ENCODE measurements at regions not wholly inside any gene's neighbourhood (a gene's known extent, or its start where the extent isn't known, plus 50 kb on each side); places are given as distances from the start of the nearest gene placed in this dataset.
A peak's percentile ranks its signal among the peaks of the same experiment; 100 is the strongest.

DNA sequence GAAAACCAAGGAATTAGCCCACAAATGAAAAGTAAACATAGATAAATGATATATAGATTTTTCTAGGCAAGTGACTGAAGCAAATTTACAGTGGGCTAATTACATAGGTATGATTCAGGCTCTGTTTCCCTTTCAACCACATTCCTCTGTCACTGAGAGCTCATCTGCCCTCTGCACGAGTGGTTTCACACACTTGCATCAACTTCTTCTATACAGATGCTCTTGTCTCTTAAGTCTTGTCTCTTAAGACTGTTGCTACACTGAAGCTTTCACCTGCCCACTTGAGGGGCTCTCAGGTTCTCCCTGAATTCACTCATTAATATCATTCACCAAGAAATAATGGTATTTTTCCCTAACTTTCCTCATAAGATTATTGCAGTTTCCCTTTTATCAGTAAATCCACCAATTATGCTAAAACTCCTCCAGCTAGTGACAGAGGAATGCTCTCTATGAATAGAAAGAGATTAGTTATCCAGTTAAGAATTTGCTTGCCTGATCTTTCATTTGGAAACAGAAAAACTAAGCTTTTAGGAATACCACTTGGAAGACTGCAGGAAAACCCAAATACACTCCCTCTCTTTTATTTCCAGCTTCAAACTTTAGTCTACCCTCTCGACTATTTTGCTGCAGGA lies 95.7 kb downstream of the ELAPOR2 start:
- ChIA-PET CTCF (no interaction called here), RAD21 (ENCODE audit: low non-redundant PET in 1 of 2, low total read pairs in 2 of 2, uncharacterized antibody in 2 of 2, unreplicated experiment in 2 of 2) (no interaction called here), POLR2A (no interaction called here)
- Histone ChIP-seq H3K36me3 (ENCODE audit: control insufficient read depth in 1 of 2, insufficient read depth in 2 of 2, low read length in 2 of 2) (no peaks in the 10 kb centered on the region), H4K20me1 (ENCODE audit: insufficient read depth) (no peaks in the 10 kb centered on the region), H2AFZ (ENCODE audit: low read depth, low read length, poor library complexity, severe bottlenecking) (no peak overlapping the region), H3K9me2 (ENCODE audit: insufficient read depth) (no peaks in the 10 kb centered on the region), H3K79me2 (ENCODE audit: insufficient read depth, low read length) (peaks cover 6% of the 10 kb centered on the region; the same call in 1 of the 2 replicates), H3K4me3 (replicated peaks in 1 of 2; ENCODE audit: low read depth in 1 of 2, low read length in 2 of 2) (no peak overlapping the region), H3K4me1 (ENCODE audit: control insufficient read depth in 1 of 2, insufficient read depth in 2 of 2, low read length in 2 of 2) (no peaks in the 10 kb centered on the region), H3K27me3 (ENCODE audit: insufficient read depth, low read length) (no peaks in the 10 kb centered on the region), H3K27ac (ENCODE audit: low read depth, low read length) (no peak overlapping the region), H3K9ac (ENCODE audit: low read length) (no peak overlapping the region), H3K4me2 (ENCODE audit: low read length) (no peak overlapping the region), H3K9me3 (ENCODE audit: control insufficient read depth in 1 of 2, insufficient read depth in 1 of 2, low read depth in 1 of 2, low read length in 2 of 2) (no peaks in the 10 kb centered on the region)
- intact Hi-C loops (cut with micrococcal nuclease) = no loop called here
- BruUV-seq (replicated peaks) = TSS peak; percentile 23
- no peak for ATAC-seq
- DNase-seq (ENCODE audit: low read depth, low spot score) = no peak
- no peak for TF ChIP-seq FOSL1 (IDR thresholded peaks at IDR 0.05; ENCODE audit: low read depth)
- TF ChIP-seq JUND (IDR thresholded peaks at IDR 0.05) = no peak
- TF ChIP-seq CBX3 (IDR thresholded peaks at IDR 0.05; ENCODE audit: low read depth) = no peak
- peak; percentile 44; the same call in 1 of the 2 replicates for TF ChIP-seq CEBPB (IDR thresholded peaks at IDR 0.05; ENCODE audit: low read depth)
- TF ChIP-seq ATF3 (IDR thresholded peaks at IDR 0.05) = no peak
- TF ChIP-seq, protein P1, sequence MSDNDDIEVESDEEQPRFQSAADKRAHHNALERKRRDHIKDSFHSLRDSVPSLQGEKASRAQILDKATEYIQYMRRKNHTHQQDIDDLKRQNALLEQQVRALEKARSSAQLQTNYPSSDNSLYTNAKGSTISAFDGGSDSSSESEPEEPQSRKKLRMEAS (IDR thresholded peaks at IDR 0.05) = no peak
- TF ChIP-seq ELF1 (IDR thresholded peaks at IDR 0.05; ENCODE audit: borderline replicate concordance, low read depth) = no peak

- Histone ChIP-seq H3K27me3 (ENCODE audit: insufficient read depth, low read length) (no peaks in the 10 kb centered on the region), H4K20me1 (ENCODE audit: insufficient read depth) (no peaks in the 10 kb centered on the region), H3K36me3 (ENCODE audit: control insufficient read depth in 1 of 2, insufficient read depth in 2 of 2, low read length in 2 of 2) (no peaks in the 10 kb centered on the region), H3K27ac (ENCODE audit: low read depth, low read length) (no peak overlapping the region), H3K9me2 (ENCODE audit: insufficient read depth) (no peaks in the 10 kb centered on the region), H3K9me3 (ENCODE audit: control insufficient read depth in 1 of 2, insufficient read depth in 1 of 2, low read depth in 1 of 2, low read length in 2 of 2) (no peaks in the 10 kb centered on the region), H3K4me3 (replicated peaks in 1 of 2; ENCODE audit: low read depth in 1 of 2, low read length in 2 of 2) (no peak overlapping the region), H3K9ac (ENCODE audit: low read length) (no peak overlapping the region), H3K4me1 (ENCODE audit: control insufficient read depth in 1 of 2, insufficient read depth in 2 of 2, low read length in 2 of 2) (no peaks in the 10 kb centered on the region), H2AFZ (ENCODE audit: low read depth, low read length, poor library complexity, severe bottlenecking) (no peak overlapping the region), H3K79me2 (ENCODE audit: insufficient read depth, low read length) (peaks cover 6% of the 10 kb centered on the region; the same call in 1 of the 2 replicates), H3K4me2 (ENCODE audit: low read length) (no peak overlapping the region)
- RAD21 ChIA-PET (ENCODE audit: low non-redundant PET in 1 of 2, low total read pairs in 2 of 2, uncharacterized antibody in 2 of 2, unreplicated experiment in 2 of 2) = no interaction called here
- DNase-seq (ENCODE audit: low read depth, low spot score) (no peak), ATAC-seq (no peak)
- CTCF ChIA-PET = no interaction called here
- POLR2A ChIA-PET = no interaction called here
- intact Hi-C loops (cut with micrococcal nuclease) = no loop called here
- no peak for TF ChIP-seq CEBPB (IDR thresholded peaks at IDR 0.05; ENCODE audit: low read depth)
- TF ChIP-seq ZFX (IDR thresholded peaks at IDR 0.05) = no peak
- TF ChIP-seq RAD21 (IDR thresholded peaks at IDR 0.05; ENCODE audit: low read depth) = no peak
- no peak for TF ChIP-seq ATF3 (IDR thresholded peaks at IDR 0.05)
- TF ChIP-seq TCF7L2 (IDR thresholded peaks at IDR 0.05; ENCODE audit: borderline replicate concordance, extremely low read depth, insufficient read depth, insufficient read length) = no peak
- no peak for TF ChIP-seq EGR1 (IDR thresholded peaks at IDR 0.05; ENCODE audit: low read depth)
- no peak for TF ChIP-seq POLR2A (IDR thresholded peaks at IDR 0.05; ENCODE audit: borderline replicate concordance, extremely low read depth, insufficient read depth, insufficient read length)
- TF ChIP-seq, protein P1 (IDR thresholded peaks at IDR 0.05) = no peak
- TF ChIP-seq ELF1 (IDR thresholded peaks at IDR 0.05; ENCODE audit: borderline replicate concordance, low read depth) = no peak
- TF ChIP-seq SRF (IDR thresholded peaks at IDR 0.05; ENCODE audit: low read depth) = no peak
- TF ChIP-seq YY1 (IDR thresholded peaks at IDR 0.05; ENCODE audit: extremely low read depth, insufficient replicate concordance, low read depth, low read length) = no peak
- TF ChIP-seq, protein P2, sequence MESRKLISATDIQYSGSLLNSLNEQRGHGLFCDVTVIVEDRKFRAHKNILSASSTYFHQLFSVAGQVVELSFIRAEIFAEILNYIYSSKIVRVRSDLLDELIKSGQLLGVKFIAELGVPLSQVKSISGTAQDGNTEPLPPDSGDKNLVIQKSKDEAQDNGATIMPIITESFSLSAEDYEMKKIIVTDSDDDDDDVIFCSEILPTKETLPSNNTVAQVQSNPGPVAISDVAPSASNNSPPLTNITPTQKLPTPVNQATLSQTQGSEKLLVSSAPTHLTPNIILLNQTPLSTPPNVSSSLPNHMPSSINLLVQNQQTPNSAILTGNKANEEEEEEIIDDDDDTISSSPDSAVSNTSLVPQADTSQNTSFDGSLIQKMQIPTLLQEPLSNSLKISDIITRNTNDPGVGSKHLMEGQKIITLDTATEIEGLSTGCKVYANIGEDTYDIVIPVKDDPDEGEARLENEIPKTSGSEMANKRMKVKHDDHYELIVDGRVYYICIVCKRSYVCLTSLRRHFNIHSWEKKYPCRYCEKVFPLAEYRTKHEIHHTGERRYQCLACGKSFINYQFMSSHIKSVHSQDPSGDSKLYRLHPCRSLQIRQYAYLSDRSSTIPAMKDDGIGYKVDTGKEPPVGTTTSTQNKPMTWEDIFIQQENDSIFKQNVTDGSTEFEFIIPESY (IDR thresholded peaks at IDR 0.05; ENCODE audit: extremely low read depth, insufficient replicate concordance, low read length) = no peak
- no peak for TF ChIP-seq EZH2 (IDR thresholded peaks at IDR 0.05)
- TF ChIP-seq ZNF274 (IDR thresholded peaks at IDR 0.05; ENCODE audit: low read depth, low read length) = no peak
- no peak for TF ChIP-seq SIN3A (IDR thresholded peaks at IDR 0.05; ENCODE audit: low read depth)
- BruUV-seq (replicated peaks) = no TSS peak
These were observed 96.8 kb downstream of the ELAPOR2 start for GRCh38 chr7:86962623-86963022.

Data from HCT116 (cell line).